ENCODE measurements at regions not wholly inside any gene's neighbourhood (a gene's known extent, or its start where the extent isn't known, plus 50 kb on each side); places are given as distances from the start of the nearest gene placed in this dataset.

DNA sequence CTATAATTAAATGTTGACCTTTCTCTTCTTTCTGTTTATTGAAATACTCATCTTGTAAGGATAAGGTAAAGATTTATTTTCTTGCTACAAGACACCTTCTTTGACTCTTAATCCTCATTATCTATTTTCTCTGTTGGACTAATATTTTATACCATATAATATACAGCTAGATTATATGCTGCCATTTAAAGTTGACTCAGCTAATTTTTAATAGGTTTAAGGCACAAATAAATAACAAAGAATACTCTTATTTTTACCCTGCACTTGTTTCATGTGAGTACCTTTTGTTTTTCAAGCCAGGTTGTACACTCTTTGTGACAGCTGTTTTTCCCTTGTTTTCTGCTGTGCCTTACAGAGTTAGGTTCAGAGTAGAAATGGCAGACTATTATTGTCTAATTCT lies 83.9 kb upstream of the ASCC3 start:
- Histone ChIP-seq H2BK5ac (ENCODE audit: insufficient read length, low read length) (no peak overlapping the region), H2BK20ac (ENCODE audit: low read depth, low read length, poor library complexity, severe bottlenecking) (no peak overlapping the region), H2BK12ac (ENCODE audit: insufficient read length, low read depth, low read length) (no peak overlapping the region), H3K14ac (ENCODE audit: insufficient read depth, low read length) (no peak overlapping the region), H3K9ac (ENCODE audit: extremely low read depth, insufficient read length, low read length) (no peak overlapping the region), H3K79me1 (ENCODE audit: insufficient read depth, low read depth, low read length, poor library complexity, severe bottlenecking) (no peaks in the 10 kb centered on the region), H2AFZ (ENCODE audit: low read length) (no peak overlapping the region), H2AK5ac (ENCODE audit: insufficient read length, low read length) (no peak overlapping the region), H4K8ac (replicated peaks; ENCODE audit: insufficient read length, low read depth, low read length) (no peak overlapping the region), H3T11ph (ENCODE audit: low read length) (no peak overlapping the region), H4K20me1 (ENCODE audit: control insufficient read depth, insufficient read depth, insufficient read length) (no peaks in the 10 kb centered on the region), H3K23me2 (ENCODE audit: insufficient read length, low read depth, low read length, poor library complexity, severe bottlenecking) (no peaks in the 10 kb centered on the region), H3K18ac (ENCODE audit: insufficient read length, low read depth, low read length) (no peak overlapping the region), H2BK120ac (ENCODE audit: low read depth, low read length, poor library complexity, severe bottlenecking) (no peak overlapping the region), H3K4me1 (ENCODE audit: insufficient read depth, low read length) (no peaks in the 10 kb centered on the region), H4K91ac (ENCODE audit: insufficient read length, low read depth, low read length) (no peak overlapping the region), H3K79me2 (ENCODE audit: insufficient read depth, low read length) (no peaks in the 10 kb centered on the region), H3K27ac (ENCODE audit: insufficient read length, low read depth, low read length) (no peak overlapping the region), H3K23ac (ENCODE audit: insufficient read length, low read depth, low read length) (no peak overlapping the region), H2BK15ac (ENCODE audit: low read depth, low read length) (no peak overlapping the region), H3K9me3 (ENCODE audit: control insufficient read depth, low read depth, low read length) (no peaks in the 10 kb centered on the region), H3K4me2 (ENCODE audit: insufficient read depth, insufficient read length, low read length) (no peak overlapping the region), H3K4ac (ENCODE audit: low read depth, low read length) (no peak overlapping the region), H4K5ac (ENCODE audit: insufficient read length, low read depth, low read length) (no peak overlapping the region), H3K56ac (ENCODE audit: insufficient read length, low read depth, low read length) (no peak overlapping the region), H3K27me3 (ENCODE audit: insufficient read depth, low read length) (no peaks in the 10 kb centered on the region)
- H3K27me3 Mint-ChIP-seq (ENCODE audit: low read depth): no peaks in the 10 kb centered on the region
- no peak overlapping the region for H3K27ac Mint-ChIP-seq
- H3K36me3 Mint-ChIP-seq (ENCODE audit: insufficient read depth in 1 of 3, low read depth in 3 of 3): peaks cover 0 to 7% (median 3%) of the 10 kb centered on the region in 3 experiments; a peak in 2 of 7 replicates
- no peaks in the 10 kb centered on the region for H3K4me1 Mint-ChIP-seq
- H3K4me3 Mint-ChIP-seq: no peak overlapping the region
- TF ChIP-seq, protein P1, sequence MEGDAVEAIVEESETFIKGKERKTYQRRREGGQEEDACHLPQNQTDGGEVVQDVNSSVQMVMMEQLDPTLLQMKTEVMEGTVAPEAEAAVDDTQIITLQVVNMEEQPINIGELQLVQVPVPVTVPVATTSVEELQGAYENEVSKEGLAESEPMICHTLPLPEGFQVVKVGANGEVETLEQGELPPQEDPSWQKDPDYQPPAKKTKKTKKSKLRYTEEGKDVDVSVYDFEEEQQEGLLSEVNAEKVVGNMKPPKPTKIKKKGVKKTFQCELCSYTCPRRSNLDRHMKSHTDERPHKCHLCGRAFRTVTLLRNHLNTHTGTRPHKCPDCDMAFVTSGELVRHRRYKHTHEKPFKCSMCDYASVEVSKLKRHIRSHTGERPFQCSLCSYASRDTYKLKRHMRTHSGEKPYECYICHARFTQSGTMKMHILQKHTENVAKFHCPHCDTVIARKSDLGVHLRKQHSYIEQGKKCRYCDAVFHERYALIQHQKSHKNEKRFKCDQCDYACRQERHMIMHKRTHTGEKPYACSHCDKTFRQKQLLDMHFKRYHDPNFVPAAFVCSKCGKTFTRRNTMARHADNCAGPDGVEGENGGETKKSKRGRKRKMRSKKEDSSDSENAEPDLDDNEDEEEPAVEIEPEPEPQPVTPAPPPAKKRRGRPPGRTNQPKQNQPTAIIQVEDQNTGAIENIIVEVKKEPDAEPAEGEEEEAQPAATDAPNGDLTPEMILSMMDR (conservative IDR thresholded peaks at IDR 0.05): no peak
- DNase-seq: no peak
- H3K9me3 Mint-ChIP-seq: no peaks in the 10 kb centered on the region; a peak in 2 of 5 replicates

All from H9 (cell line).